Mesothelial cell of epicardium (in vitro differentiated cells): ENCODE measurements at regions not wholly inside any gene's neighbourhood (a gene's known extent, or its start where the extent isn't known, plus 50 kb on each side); places are given as distances from the start of the nearest gene placed in this dataset.
"Not testable (repeated sequence)": the region's sequence is repeated elsewhere in the genome, so short reads cannot be mapped to it uniquely, and the experiment has no call there.

Source experiments
- DNase-seq, 2 experiments: peaks; one replicate each; pipeline ENCODE4 v3.0.0; 2021; ENCODE audit warnings: low spot score in 2 of 2; ENCODE audit not compliant: unreplicated experiment in 2 of 2
- H3K27ac Mint-ChIP-seq: 2 replicates; pipeline ENCODE4 v1.8.0; 2021; ENCODE audit warnings: mixed read lengths
- H3K27me3 Mint-ChIP-seq: 2 replicates; pipeline ENCODE4 v1.8.0; 2021; ENCODE audit warnings: low read depth, mixed read lengths
- H3K36me3 Mint-ChIP-seq: 2 replicates; pipeline ENCODE4 v1.8.0; 2021; ENCODE audit warnings: mixed read lengths
- H3K4me1 Mint-ChIP-seq: 2 replicates; pipeline ENCODE4 v1.8.0; 2021; ENCODE audit warnings: mixed read lengths
- H3K4me3 Mint-ChIP-seq: 2 replicates; pipeline ENCODE4 v1.8.0; 2021; ENCODE audit warnings: mild to moderate bottlenecking, moderate library complexity, mixed read lengths
- H3K9me3 Mint-ChIP-seq: 2 replicates; pipeline ENCODE4 v1.8.0; 2021; ENCODE audit warnings: mixed read lengths
- CTCF ChIP-seq: fragments of 200-600 bp; sonication (generic); IDR thresholded peaks from one replicate; pipeline ENCODE4 v1.5.0; 2021; ENCODE audit warnings: antibody characterized with exemption; ENCODE audit not compliant: unreplicated experiment

GRCh38 chr1:118820864-118821263 lies 167.3 kb downstream of the TBX15 start:
- Mint-ChIP-seq H3K27me3 (no peaks in the 10 kb centered on the region), H3K4me1 (no peaks in the 10 kb centered on the region), H3K4me3 (no peak overlapping the region), H3K27ac (no peak overlapping the region), H3K36me3 (no peaks in the 10 kb centered on the region), H3K9me3 (peaks cover 4% of the 10 kb centered on the region)
- no peak for TF ChIP-seq CTCF
- no peak for DNase-seq

GRCh38 chr1:118815909-118816308 lies 172.2 kb downstream of the TBX15 start:
- DNase-seq: no peak
- TF ChIP-seq CTCF: no peak
- H3K4me3 Mint-ChIP-seq: no peak overlapping the region
- peaks cover 3% of the 10 kb centered on the region for H3K27me3 Mint-ChIP-seq
- H3K36me3 Mint-ChIP-seq: no peaks in the 10 kb centered on the region
- no peaks in the 10 kb centered on the region for H3K9me3 Mint-ChIP-seq
- no peaks in the 10 kb centered on the region for H3K4me1 Mint-ChIP-seq
- H3K27ac Mint-ChIP-seq: no peak overlapping the region

GRCh38 chr1:118812555-118812954 lies 175.6 kb downstream of the TBX15 start:
- Mint-ChIP-seq H3K4me1 (no peaks in the 10 kb centered on the region), H3K36me3 (no peaks in the 10 kb centered on the region)

GRCh38 chr1:118811156-118811555 lies 177.0 kb downstream of the TBX15 start:
- TF ChIP-seq CTCF: no peak

More at GRCh38 chr1:118812555-118812954, 175.6 kb downstream of the TBX15 start:
- H3K27ac Mint-ChIP-seq: no peak overlapping the region
- no peak for TF ChIP-seq CTCF
- no peak for DNase-seq
- H3K4me3 Mint-ChIP-seq: no peak overlapping the region
- H3K27me3 Mint-ChIP-seq: peaks cover 3% of the 10 kb centered on the region
- no peaks in the 10 kb centered on the region for H3K9me3 Mint-ChIP-seq

GRCh38 chr1:118809586-118809985 lies 178.6 kb downstream of the TBX15 start:
- Mint-ChIP-seq H3K27ac (no peak overlapping the region), H3K9me3 (no peaks in the 10 kb centered on the region), H3K4me3 (no peak overlapping the region), H3K27me3 (peaks cover 11% of the 10 kb centered on the region), H3K4me1 (no peaks in the 10 kb centered on the region), H3K36me3 (no peaks in the 10 kb centered on the region)
- TF ChIP-seq CTCF: no peak
- DNase-seq: no peak

More at GRCh38 chr1:118811156-118811555, 177.0 kb downstream of the TBX15 start:
- Mint-ChIP-seq H3K36me3 (no peaks in the 10 kb centered on the region), H3K4me1 (no peaks in the 10 kb centered on the region), H3K27me3 (peaks cover 6% of the 10 kb centered on the region), H3K9me3 (no peaks in the 10 kb centered on the region), H3K4me3 (no peak overlapping the region), H3K27ac (no peak overlapping the region)
- no peak for DNase-seq

- H3K9me3 Mint-ChIP-seq: not testable (repeated sequence)
These were observed 185.0 kb downstream of the TBX15 start for GRCh38 chr1:118803128-118803527.

More at GRCh38 chr1:118803128-118803527, 185.0 kb downstream of the TBX15 start:
- H3K36me3 Mint-ChIP-seq, DNase-seq, H3K4me3 Mint-ChIP-seq, H3K4me1 Mint-ChIP-seq, H3K27ac Mint-ChIP-seq: not testable (repeated sequence)
- H3K27me3 Mint-ChIP-seq: peaks cover 11% of the 10 kb centered on the region
